SK-N-SH treated with all-trans-retinoic acid at 6 μM for 48 hours (cell line): ENCODE measurements at regions not wholly inside any gene's neighbourhood (a gene's known extent, or its start where the extent isn't known, plus 50 kb on each side); places are given as distances from the start of the nearest gene placed in this dataset.

Experiments
- ATAC-seq: fragments of 200-7000 bp; cut with Tn5 transposase; 3 replicates; pipeline ENCODE4 v1.9.1; 2020; ENCODE audit warnings: mild to moderate bottlenecking, moderate library complexity
- ARNTL ChIP-seq: fragments of 450-650 bp; formaldehyde crosslinking; IDR thresholded peaks from 2 replicates; pipeline ENCODE4 v1.5.0; 2020; ENCODE audit warnings: low read depth, mild to moderate bottlenecking, moderate library complexity, borderline replicate concordance
- BACH2 ChIP-seq: fragments of 250-450 bp; sonication (Bioruptor Pico); IDR thresholded peaks from 2 replicates; pipeline ENCODE4 v1.9.0; 2021; ENCODE audit warnings: mild to moderate bottlenecking, borderline replicate concordance
- CREB5 ChIP-seq: fragments of 250-450 bp; sonication (Bioruptor Pico); IDR thresholded peaks from 2 replicates; pipeline ENCODE4 v1.5.1; 2020; ENCODE audit warnings: low read depth, mild to moderate bottlenecking, moderate library complexity
- CSDC2 ChIP-seq: fragments of 250-450 bp; sonication (Bioruptor Pico); IDR thresholded peaks from 2 replicates; pipeline ENCODE4 v1.5.0; 2020; ENCODE audit warnings: mild to moderate bottlenecking, moderate library complexity
- CSRNP3 ChIP-seq: fragments of 250-450 bp; sonication (Bioruptor Pico); IDR thresholded peaks from 2 replicates; pipeline ENCODE4 v1.5.1; 2021; ENCODE audit warnings: mild to moderate bottlenecking, moderate library complexity
- ESRRG ChIP-seq: fragments of 250-450 bp; sonication (Bioruptor Pico); IDR thresholded peaks from 2 replicates; pipeline ENCODE4 v1.6.1; 2021; ENCODE audit warnings: mild to moderate bottlenecking
- OSR1 ChIP-seq: fragments of 250-450 bp; sonication (Bioruptor Pico); IDR thresholded peaks from 2 replicates; pipeline ENCODE4 v1.8.0; 2022; ENCODE audit warnings: moderate library complexity, mild to moderate bottlenecking, inconsistent platforms
- PATZ1 ChIP-seq: fragments of 250-450 bp; sonication (Bioruptor Pico); IDR thresholded peaks from 2 replicates; pipeline ENCODE4 v1.8.0; 2020; ENCODE audit warnings: mild to moderate bottlenecking, moderate library complexity, borderline replicate concordance
- POU6F1 ChIP-seq: fragments of 250-450 bp; sonication (Bioruptor Pico); IDR thresholded peaks from 2 replicates; pipeline ENCODE4 v1.8.0; 2021; ENCODE audit warnings: low read depth, mild to moderate bottlenecking, moderate library complexity, borderline replicate concordance
- RARB ChIP-seq: fragments of 250-450 bp; sonication (Bioruptor Pico); IDR thresholded peaks from 2 replicates; pipeline ENCODE4 v1.8.0; 2021; ENCODE audit warnings: mild to moderate bottlenecking, moderate library complexity
- SNAI2 ChIP-seq: fragments of 250-450 bp; sonication (Bioruptor Pico); IDR thresholded peaks from 2 replicates; pipeline ENCODE4 v1.5.0; 2020; ENCODE audit warnings: mild to moderate bottlenecking, moderate library complexity
- TCF4 ChIP-seq: fragments of 250-450 bp; sonication (Bioruptor Pico); IDR thresholded peaks from 2 replicates; pipeline ENCODE4 v1.8.0; 2021; ENCODE audit warnings: mild to moderate bottlenecking, moderate library complexity, borderline replicate concordance
- TOX ChIP-seq: fragments of 250-450 bp; sonication (Bioruptor Pico); IDR thresholded peaks from 2 replicates; pipeline ENCODE4 v1.8.0; 2021; ENCODE audit warnings: mild to moderate bottlenecking, moderate library complexity, borderline replicate concordance
- ZC3H10 ChIP-seq: fragments of 250-450 bp; sonication (Bioruptor Pico); IDR thresholded peaks from 2 replicates; pipeline ENCODE4 v1.5.1; 2021; ENCODE audit warnings: mild to moderate bottlenecking, moderate library complexity
- ZFP30 ChIP-seq: fragments of 450-650 bp; formaldehyde crosslinking; IDR thresholded peaks from 2 replicates; pipeline ENCODE4 v1.5.0; 2022; ENCODE audit warnings: mild to moderate bottlenecking, moderate library complexity
- ZNF565 ChIP-seq: fragments of 450-650 bp; formaldehyde crosslinking; conservative IDR thresholded peaks from 2 replicates; pipeline ENCODE4 v1.5.0; 2020; ENCODE audit warnings: low read depth, mild to moderate bottlenecking, moderate library complexity
- ZNF70 ChIP-seq: fragments of 450-650 bp; formaldehyde crosslinking; IDR thresholded peaks from 2 replicates; pipeline ENCODE4 v1.5.0; 2020; ENCODE audit warnings: mild to moderate bottlenecking, moderate library complexity
- TF ChIP-seq, protein P1 (sequence below): fragments of 250-450 bp; sonication (Bioruptor Pico); IDR thresholded peaks from 2 replicates; pipeline ENCODE4 v1.5.0; 2020; ENCODE audit warnings: mild to moderate bottlenecking, moderate library complexity

DNA sequence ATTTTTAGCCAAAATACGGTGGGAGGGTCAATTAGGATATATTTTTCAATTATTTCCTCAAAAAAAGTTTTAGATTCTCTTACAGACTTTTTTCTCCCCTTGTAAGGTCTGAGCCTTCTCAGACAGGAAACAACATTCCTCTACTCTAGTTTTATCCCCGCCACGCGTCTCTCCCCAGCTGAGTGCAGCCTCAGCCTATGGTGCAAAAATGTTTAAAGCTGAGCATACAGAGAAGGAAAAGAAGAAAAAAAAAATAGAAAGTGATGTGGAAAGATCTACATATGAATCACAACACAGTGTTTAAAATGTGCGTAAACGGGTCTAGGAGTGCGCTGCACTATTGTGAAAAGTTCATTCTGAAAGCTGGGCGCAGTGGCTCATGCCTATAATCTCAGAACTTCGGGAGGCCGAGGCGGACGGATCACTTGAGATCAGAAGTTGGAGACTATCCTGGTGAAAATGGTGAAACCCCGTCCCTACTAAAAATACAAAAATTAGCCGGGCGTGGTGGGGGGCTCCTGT is 159.0 kb downstream of the TRIM27 start (continued):
- no peak for TF ChIP-seq SNAI2 (CRISPR knock-in tag)
- TF ChIP-seq PATZ1 (CRISPR knock-in tag) = no peak
- no peak for TF ChIP-seq ZNF70
- no peak for TF ChIP-seq CSRNP3 (CRISPR knock-in tag)
- TF ChIP-seq ZC3H10 (CRISPR knock-in tag) = no peak
- TF ChIP-seq TOX (CRISPR knock-in tag) = no peak

DNA sequence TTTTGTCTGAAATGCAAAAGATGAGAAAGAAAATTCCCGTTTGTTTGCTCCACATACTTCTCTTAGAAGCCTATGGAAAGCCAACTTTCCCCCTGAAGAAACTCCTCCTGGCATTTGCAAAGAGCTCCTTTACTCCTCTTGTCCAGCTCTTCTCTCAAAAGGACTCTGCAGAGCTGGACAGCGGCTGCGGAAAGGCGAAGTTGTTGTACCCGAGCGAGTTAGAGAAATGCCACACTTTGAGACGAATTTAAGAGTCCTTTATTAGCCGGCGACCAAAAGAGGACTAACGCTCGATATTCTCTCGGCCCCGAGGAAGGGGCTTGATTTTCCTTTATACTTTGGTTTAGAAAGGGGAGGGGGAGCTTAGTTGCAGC is 157.8 kb downstream of the TRIM27 start:
- TF ChIP-seq TCF4 (CRISPR knock-in tag) = no peak
- TF ChIP-seq OSR1 (CRISPR knock-in tag) = no peak
- no peak for TF ChIP-seq CREB5 (CRISPR knock-in tag)
- no peak for TF ChIP-seq ZFP30 (CRISPR knock-in tag)
- no peak for TF ChIP-seq POU6F1 (CRISPR knock-in tag)
- no peak for TF ChIP-seq RARB (CRISPR knock-in tag)
- no peak for TF ChIP-seq CSDC2 (CRISPR knock-in tag)
- no peak for ATAC-seq

- TF ChIP-seq ZC3H10 (CRISPR knock-in tag) (no peak), POU6F1 (CRISPR knock-in tag) (no peak), ARNTL (CRISPR knock-in tag) (no peak), ZNF70 (no peak), TOX (CRISPR knock-in tag) (no peak), ZFP30 (CRISPR knock-in tag) (no peak)
- no peak for ATAC-seq
Observed at GRCh38 chr6:28766426-28766825, 157.4 kb downstream of the TRIM27 start.

- no peak for ATAC-seq
- TF ChIP-seq OSR1 (CRISPR knock-in tag) (no peak), ESRRG (CRISPR knock-in tag) (no peak), TOX (CRISPR knock-in tag) (no peak), CREB5 (CRISPR knock-in tag) (no peak), ZNF565 (CRISPR knock-in tag) (no peak), POU6F1 (CRISPR knock-in tag) (no peak), ARNTL (CRISPR knock-in tag) (no peak), ZFP30 (CRISPR knock-in tag) (no peak), PATZ1 (CRISPR knock-in tag) (no peak), BACH2 (CRISPR knock-in tag) (no peak), ZNF70 (no peak)
- TF ChIP-seq, protein P1, sequence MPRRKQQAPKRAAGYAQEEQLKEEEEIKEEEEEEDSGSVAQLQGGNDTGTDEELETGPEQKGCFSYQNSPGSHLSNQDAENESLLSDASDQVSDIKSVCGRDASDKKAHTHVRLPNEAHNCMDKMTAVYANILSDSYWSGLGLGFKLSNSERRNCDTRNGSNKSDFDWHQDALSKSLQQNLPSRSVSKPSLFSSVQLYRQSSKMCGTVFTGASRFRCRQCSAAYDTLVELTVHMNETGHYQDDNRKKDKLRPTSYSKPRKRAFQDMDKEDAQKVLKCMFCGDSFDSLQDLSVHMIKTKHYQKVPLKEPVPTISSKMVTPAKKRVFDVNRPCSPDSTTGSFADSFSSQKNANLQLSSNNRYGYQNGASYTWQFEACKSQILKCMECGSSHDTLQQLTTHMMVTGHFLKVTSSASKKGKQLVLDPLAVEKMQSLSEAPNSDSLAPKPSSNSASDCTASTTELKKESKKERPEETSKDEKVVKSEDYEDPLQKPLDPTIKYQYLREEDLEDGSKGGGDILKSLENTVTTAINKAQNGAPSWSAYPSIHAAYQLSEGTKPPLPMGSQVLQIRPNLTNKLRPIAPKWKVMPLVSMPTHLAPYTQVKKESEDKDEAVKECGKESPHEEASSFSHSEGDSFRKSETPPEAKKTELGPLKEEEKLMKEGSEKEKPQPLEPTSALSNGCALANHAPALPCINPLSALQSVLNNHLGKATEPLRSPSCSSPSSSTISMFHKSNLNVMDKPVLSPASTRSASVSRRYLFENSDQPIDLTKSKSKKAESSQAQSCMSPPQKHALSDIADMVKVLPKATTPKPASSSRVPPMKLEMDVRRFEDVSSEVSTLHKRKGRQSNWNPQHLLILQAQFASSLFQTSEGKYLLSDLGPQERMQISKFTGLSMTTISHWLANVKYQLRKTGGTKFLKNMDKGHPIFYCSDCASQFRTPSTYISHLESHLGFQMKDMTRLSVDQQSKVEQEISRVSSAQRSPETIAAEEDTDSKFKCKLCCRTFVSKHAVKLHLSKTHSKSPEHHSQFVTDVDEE = no peak
Observed at GRCh38 chr6:28767133-28767532, 156.7 kb downstream of the TRIM27 start.
